ENCODE measurements at regions not wholly inside any gene's neighbourhood (a gene's known extent, or its start where the extent isn't known, plus 50 kb on each side); places are given as distances from the start of the nearest gene placed in this dataset.
"Not testable (repeated sequence)": the region's sequence is repeated elsewhere in the genome, so short reads cannot be mapped to it uniquely, and the experiment has no call there.

DNA sequence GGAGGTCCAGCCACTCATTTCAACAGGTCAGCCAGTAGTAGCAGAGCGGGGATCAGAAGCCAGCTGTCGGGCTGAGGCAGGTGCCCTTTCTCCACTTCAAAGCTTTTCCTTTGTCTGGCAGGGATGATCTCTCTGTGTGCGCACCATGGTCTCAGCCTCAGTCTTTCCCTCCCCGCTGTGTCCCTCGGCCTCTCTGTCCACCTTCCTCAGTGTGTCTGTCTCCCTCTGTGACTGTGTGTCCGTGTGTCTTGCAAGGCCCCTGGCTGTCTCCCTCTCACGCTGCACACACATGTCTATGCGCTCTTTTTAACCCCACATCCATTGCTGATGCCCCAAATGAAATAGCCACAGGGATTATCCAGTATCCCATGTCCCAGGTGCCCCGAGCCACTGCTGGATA is 134.0 kb upstream of the ZNF469 start:
- not testable (repeated sequence) for H3K4me1 ChIP-seq; H3K36me3 ChIP-seq; H3F3A ChIP-seq (ENCODE audit: low read depth); H3K9ac ChIP-seq; H3K4me3 ChIP-seq; H4K20me1 ChIP-seq (ENCODE audit: low read depth); H3K9me3 ChIP-seq (ENCODE audit: low read depth); H3K36me3 Mint-ChIP-seq; H3K4me3 Mint-ChIP-seq; H3K4me2 ChIP-seq; H3K27me3 ChIP-seq; H3K27ac ChIP-seq; H3K79me2 ChIP-seq (ENCODE audit: low read depth); DNase-seq (ENCODE audit: low spot score); H3K9me3 Mint-ChIP-seq; H3K27me3 Mint-ChIP-seq (ENCODE audit: insufficient read depth, low read depth); H2AFZ ChIP-seq (replicated peaks); H3K27ac Mint-ChIP-seq
- peaks cover 10% of the 10 kb centered on the region for H3K4me1 Mint-ChIP-seq

DNA sequence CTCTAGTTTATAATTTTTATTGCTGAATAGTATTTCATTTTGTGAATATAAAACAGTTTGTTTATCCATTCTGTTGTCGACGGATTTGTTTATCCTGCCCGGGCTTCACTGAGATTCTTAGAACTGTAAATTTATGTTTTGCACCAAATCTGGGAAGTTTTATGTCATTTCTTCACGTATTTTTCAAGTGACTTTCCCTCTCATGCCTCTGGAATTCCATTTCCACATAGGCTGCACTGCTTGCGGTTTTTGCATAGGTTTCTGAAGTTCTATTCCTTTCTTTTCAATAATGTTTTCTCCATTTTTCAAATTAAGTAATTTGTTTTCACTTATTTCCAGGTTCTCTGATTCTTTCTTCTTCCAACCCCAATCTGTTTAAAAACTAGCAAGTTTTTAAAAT is 132.4 kb upstream of the ZNF469 start:
- not testable (repeated sequence) for H3K9me3 Mint-ChIP-seq; H3K27ac Mint-ChIP-seq; H3K27me3 ChIP-seq; H3K36me3 ChIP-seq; H3K4me1 ChIP-seq; H3K27me3 Mint-ChIP-seq (ENCODE audit: insufficient read depth, low read depth); H3K9ac ChIP-seq; H3K27ac ChIP-seq; H3K36me3 Mint-ChIP-seq; H4K20me1 ChIP-seq (ENCODE audit: low read depth); H3K4me3 ChIP-seq; DNase-seq (ENCODE audit: low spot score); H3K4me2 ChIP-seq; H2AFZ ChIP-seq (replicated peaks); H3K9me3 ChIP-seq (ENCODE audit: low read depth); H3F3A ChIP-seq (ENCODE audit: low read depth); H3K4me3 Mint-ChIP-seq; H3K79me2 ChIP-seq (ENCODE audit: low read depth)
- H3K4me1 Mint-ChIP-seq = peaks cover 10% of the 10 kb centered on the region

DNA sequence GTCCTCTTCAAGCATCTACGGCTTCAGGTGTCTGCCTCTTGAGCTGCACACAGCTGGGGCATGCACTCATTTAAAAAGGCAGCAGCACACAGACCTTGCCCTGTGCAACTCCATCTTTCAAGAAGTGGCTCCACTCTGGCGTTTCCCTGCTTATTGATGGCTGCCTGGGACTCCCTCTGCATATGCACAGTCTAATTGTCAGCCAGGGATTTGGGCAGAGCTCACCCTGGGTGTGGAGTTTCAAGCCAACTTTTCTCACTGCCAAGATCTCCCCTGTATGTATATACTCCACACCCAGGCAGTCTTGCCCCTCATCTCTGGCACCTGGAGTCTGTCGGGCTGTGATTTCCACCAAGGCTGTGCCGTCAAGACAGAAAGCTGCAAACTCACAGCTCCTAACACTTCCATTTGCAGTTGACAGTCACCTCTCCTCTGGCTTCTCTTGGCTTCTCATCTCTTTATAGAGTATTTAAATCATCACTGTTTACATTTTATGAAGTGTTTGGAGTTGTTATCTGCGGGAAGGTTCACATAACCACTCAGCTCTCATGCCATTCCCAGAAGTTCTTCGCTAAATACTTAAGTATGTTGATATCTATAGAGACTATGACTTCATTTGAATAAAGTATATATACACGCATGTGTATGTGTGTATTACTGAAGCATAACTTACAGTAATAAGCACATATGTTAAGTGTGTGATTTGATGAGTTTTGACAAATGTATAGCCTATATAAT is 130.5 kb upstream of the ZNF469 start:
- H3K4me3 Mint-ChIP-seq; H3K27ac Mint-ChIP-seq; H3K36me3 Mint-ChIP-seq; H3K27me3 Mint-ChIP-seq (ENCODE audit: insufficient read depth, low read depth); DNase-seq (ENCODE audit: low spot score); H3K4me1 ChIP-seq; H3K4me2 ChIP-seq; H3K9ac ChIP-seq; H3K27ac ChIP-seq; H3K27me3 ChIP-seq; H4K20me1 ChIP-seq (ENCODE audit: low read depth); H3K9me3 ChIP-seq (ENCODE audit: low read depth); H3K79me2 ChIP-seq (ENCODE audit: low read depth); H3K4me3 ChIP-seq; H3F3A ChIP-seq (ENCODE audit: low read depth); H3K36me3 ChIP-seq; H2AFZ ChIP-seq (replicated peaks): not testable (repeated sequence)
- Mint-ChIP-seq H3K4me1 (peaks cover 10% of the 10 kb centered on the region), H3K9me3 (peaks cover 23% of the 10 kb centered on the region)

DNA sequence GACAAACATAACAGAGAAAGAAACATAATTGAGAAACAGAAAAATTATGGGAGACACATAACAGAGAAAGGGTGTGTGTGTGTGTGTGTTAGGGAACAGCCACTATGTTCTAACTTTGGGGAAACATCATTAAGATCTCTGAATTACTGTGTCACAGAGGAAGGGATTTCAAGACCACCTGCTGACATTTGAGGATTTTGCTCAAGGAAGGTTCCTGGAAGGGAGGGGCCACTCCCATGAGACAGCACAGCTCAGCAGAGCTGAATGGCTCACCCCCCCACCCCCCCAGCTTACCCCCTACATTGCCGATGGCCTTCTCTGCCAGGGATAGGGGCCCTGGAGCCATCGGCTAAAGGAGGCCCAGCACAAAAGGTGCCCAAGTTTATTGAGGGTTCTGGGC is 124.6 kb upstream of the ZNF469 start:
- not testable (repeated sequence) for H3K36me3 ChIP-seq; H3K4me3 ChIP-seq; H3K27ac ChIP-seq; H3K36me3 Mint-ChIP-seq; H3K9ac ChIP-seq; H3F3A ChIP-seq (ENCODE audit: low read depth); H3K27me3 ChIP-seq; H4K20me1 ChIP-seq (ENCODE audit: low read depth); H3K4me3 Mint-ChIP-seq; H3K9me3 ChIP-seq (ENCODE audit: low read depth); H3K4me2 ChIP-seq; H3K27me3 Mint-ChIP-seq (ENCODE audit: insufficient read depth, low read depth); H2AFZ ChIP-seq (replicated peaks); H3K79me2 ChIP-seq (ENCODE audit: low read depth)
- Mint-ChIP-seq H3K27ac (peak overlapping the region; percentile 37), H3K4me1 (peaks cover 27% of the 10 kb centered on the region), H3K9me3 (peaks cover 30% of the 10 kb centered on the region)
- DNase-seq (ENCODE audit: low spot score) = peak; percentile 65
- H3K4me1 ChIP-seq = peaks cover 11% of the 10 kb centered on the region

DNA sequence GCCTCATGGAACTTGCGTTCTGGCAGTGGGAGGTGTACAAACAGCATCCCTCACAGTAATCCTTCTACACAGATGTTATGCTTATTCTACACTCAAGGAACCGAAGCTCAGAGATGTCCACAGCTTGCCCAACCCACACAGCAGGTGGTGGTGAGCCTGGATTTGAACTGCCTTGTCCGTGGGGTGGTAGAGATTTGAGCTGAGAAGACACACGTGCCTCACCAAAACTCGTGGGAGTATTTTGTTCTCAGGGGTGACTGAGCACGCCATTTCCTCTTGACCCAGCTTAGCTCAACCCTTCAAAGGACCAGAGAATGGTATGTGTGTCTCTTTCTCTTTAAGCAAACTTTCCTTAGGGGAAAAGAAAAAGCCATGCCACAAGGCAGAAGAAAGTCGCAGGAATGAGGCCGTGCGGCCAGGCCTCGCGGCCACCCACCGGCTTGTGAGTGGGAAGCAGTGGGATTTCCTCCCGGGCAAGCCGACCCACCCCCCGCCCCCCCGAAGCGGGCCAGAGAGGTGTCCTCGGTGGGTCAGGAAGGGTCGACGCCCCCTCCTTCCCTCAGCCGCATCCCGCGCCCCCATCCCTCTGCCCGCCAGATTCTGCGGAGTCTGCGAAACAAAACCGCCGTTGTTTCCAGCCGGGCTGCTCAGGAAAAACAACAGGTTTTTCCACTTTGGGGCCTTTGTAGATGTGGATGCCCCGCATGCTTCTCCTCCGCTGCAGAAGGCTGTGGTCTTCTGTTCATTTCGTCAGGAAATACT is 123.8 kb upstream of the ZNF469 start:
- Mint-ChIP-seq H3K4me1 (peaks cover 29% of the 10 kb centered on the region), H3K4me3 (peak overlapping the region; percentile 52), H3K9me3 (peaks cover 27% of the 10 kb centered on the region)
- H3K9me3 ChIP-seq (ENCODE audit: low read depth); H3K79me2 ChIP-seq (ENCODE audit: low read depth); H3K4me3 ChIP-seq; H3K27ac Mint-ChIP-seq; H3K27me3 ChIP-seq; H3K27ac ChIP-seq; H3F3A ChIP-seq (ENCODE audit: low read depth); H4K20me1 ChIP-seq (ENCODE audit: low read depth); H3K27me3 Mint-ChIP-seq (ENCODE audit: insufficient read depth, low read depth); H3K9ac ChIP-seq; H3K36me3 ChIP-seq; H3K36me3 Mint-ChIP-seq: not testable (repeated sequence)
- Histone ChIP-seq H3K4me2 (peak overlapping the region; percentile 34), H2AFZ (replicated peaks) (peak overlapping the region; percentile 79), H3K4me1 (peaks cover 11% of the 10 kb centered on the region)
- peak; percentile 59 for DNase-seq (ENCODE audit: low spot score)

DNA sequence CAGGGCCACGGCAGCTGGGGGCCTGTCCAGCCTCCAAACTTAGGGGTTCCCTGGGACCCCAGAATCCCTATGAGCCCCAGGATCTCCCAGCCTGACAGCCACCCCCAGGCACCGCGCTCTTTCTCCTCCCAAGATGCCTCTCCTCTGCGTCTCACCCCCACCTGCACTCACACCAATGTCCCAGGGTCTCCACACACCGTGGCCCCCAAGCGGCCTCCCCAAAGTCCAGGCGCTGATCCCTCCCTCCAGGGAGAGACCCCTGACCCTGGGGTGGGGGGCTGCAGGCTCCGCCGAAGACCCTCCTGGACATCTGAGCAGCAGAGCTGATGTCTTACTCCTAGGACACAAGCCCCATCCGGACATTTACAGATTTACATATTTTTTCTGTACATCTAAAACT is 123.2 kb upstream of the ZNF469 start:
- H3K4me3 ChIP-seq; H3K9me3 ChIP-seq (ENCODE audit: low read depth); H3K27me3 Mint-ChIP-seq (ENCODE audit: insufficient read depth, low read depth); H3K27ac Mint-ChIP-seq; H3K36me3 Mint-ChIP-seq; H3K79me2 ChIP-seq (ENCODE audit: low read depth); H3F3A ChIP-seq (ENCODE audit: low read depth); H3K27ac ChIP-seq; H3K36me3 ChIP-seq; DNase-seq (ENCODE audit: low spot score); H3K9ac ChIP-seq; H3K27me3 ChIP-seq; H4K20me1 ChIP-seq (ENCODE audit: low read depth): not testable (repeated sequence)
- H2AFZ ChIP-seq (replicated peaks) = peak overlapping the region; percentile 79
- H3K9me3 Mint-ChIP-seq = peaks cover 26% of the 10 kb centered on the region
- H3K4me1 Mint-ChIP-seq = peaks cover 29% of the 10 kb centered on the region
- peak overlapping the region; percentile 52 for H3K4me3 Mint-ChIP-seq
- peaks cover 11% of the 10 kb centered on the region for H3K4me1 ChIP-seq
- peak overlapping the region; percentile 34 for H3K4me2 ChIP-seq

DNA sequence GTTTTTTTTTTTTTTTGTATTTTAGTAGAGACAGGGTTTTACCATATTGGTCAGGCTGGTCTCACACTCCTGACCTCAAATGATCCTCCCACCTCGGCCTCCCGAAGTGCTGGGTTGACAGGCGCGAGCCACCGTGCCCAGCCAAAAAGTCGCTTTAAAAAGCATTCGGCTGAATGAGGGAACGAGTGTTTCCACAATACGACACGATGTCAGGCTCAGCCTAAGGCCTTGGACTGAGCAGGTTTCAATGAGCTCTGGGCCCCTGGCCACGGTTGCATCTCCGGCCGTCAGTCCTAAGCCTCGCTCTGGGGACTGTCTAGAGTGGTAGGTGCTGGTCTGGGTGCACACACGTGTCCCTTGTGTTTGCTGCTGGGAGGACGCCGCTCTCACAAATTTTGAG is 122.6 kb upstream of the ZNF469 start:
- not testable (repeated sequence) for H2AFZ ChIP-seq (replicated peaks); H3K36me3 ChIP-seq; H3K4me3 Mint-ChIP-seq; H4K20me1 ChIP-seq (ENCODE audit: low read depth); H3K27me3 Mint-ChIP-seq (ENCODE audit: insufficient read depth, low read depth); H3K27ac ChIP-seq; DNase-seq (ENCODE audit: low spot score); H3F3A ChIP-seq (ENCODE audit: low read depth); H3K9ac ChIP-seq; H3K27me3 ChIP-seq; H3K79me2 ChIP-seq (ENCODE audit: low read depth); H3K9me3 ChIP-seq (ENCODE audit: low read depth); H3K4me2 ChIP-seq; H3K36me3 Mint-ChIP-seq; H3K4me3 ChIP-seq
- H3K4me1 ChIP-seq = peaks cover 11% of the 10 kb centered on the region
- peaks cover 21% of the 10 kb centered on the region for H3K9me3 Mint-ChIP-seq
- H3K4me1 Mint-ChIP-seq = peaks cover 29% of the 10 kb centered on the region
- H3K27ac Mint-ChIP-seq = peak overlapping the region; percentile 26
